ENCODE measurements at regions not wholly inside any gene's neighbourhood (a gene's known extent, or its start where the extent isn't known, plus 50 kb on each side); places are given as distances from the start of the nearest gene placed in this dataset.

DNA sequence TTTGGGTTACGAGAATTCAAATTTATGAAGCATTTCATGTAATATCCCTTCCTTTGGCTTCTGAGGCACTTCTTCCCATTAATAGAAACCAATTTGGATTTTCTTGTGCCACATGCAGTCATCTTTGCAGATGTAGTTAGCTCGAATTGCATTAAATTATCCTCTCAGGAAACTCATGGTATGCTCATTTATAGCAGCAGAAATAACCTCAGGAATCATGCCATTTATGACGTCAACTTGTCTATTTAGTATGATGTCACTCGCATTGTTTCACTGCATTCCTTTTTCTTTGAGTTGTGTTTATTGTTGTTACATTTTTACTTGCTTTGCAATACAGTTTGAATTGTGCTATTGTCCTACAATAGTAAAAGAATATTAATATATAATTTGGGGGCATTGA, 163.8 kb downstream of the RBM43 start:
- POLR2A ChIA-PET, result no interaction called here
- H3K9me3 Mint-ChIP-seq (ENCODE audit: unreplicated experiment), result no peaks in the 10 kb centered on the region

GRCh38 chr2:151097128-151097527, 164.5 kb downstream of the RBM43 start:
- Histone ChIP-seq H3K4me1 (no peaks in the 10 kb centered on the region), H3K4me3 (ENCODE audit: low read depth, low read length) (no peak overlapping the region), H3K27me3 (replicated peaks; ENCODE audit: control insufficient read depth, insufficient read depth, low read length) (no peaks in the 10 kb centered on the region), H3K9me3 (no peaks in the 10 kb centered on the region), H3K36me3 (ENCODE audit: control insufficient read depth, insufficient read depth, low read length) (no peaks in the 10 kb centered on the region)
- intact Hi-C loops (cut with micrococcal nuclease; ENCODE audit: unreplicated experiment), result no loop called here
- POLR2A ChIA-PET, result no interaction called here
- Mint-ChIP-seq H3K36me3 (ENCODE audit: insufficient read depth, unreplicated experiment) (no peaks in the 10 kb centered on the region), H3K27me3 (ENCODE audit: insufficient read depth, unreplicated experiment) (peaks cover 12% of the 10 kb centered on the region), H3K9me3 (ENCODE audit: unreplicated experiment) (no peaks in the 10 kb centered on the region), H3K4me3 (ENCODE audit: unreplicated experiment) (no peak overlapping the region), H3K27ac (ENCODE audit: unreplicated experiment) (no peak overlapping the region), H3K4me1 (ENCODE audit: low read depth, unreplicated experiment) (no peaks in the 10 kb centered on the region)
- TF ChIP-seq CTCF (IDR thresholded peaks at IDR 0.05; ENCODE audit: insufficient read depth in 1 of 2, low read depth in 1 of 2, low read length in 1 of 2, severe bottlenecking in 1 of 2, unreplicated experiment in 1 of 2), result no peak
- DNase-seq, result no peak
- CTCF ChIA-PET, result no interaction called here
- BruUV-seq (replicated peaks), result no TSS peak

More for the DNA sequence above, 163.8 kb downstream of the RBM43 start:
- Histone ChIP-seq H3K4me3 (ENCODE audit: low read depth, low read length) (no peak overlapping the region), H3K4me1 (no peaks in the 10 kb centered on the region), H3K27me3 (replicated peaks; ENCODE audit: control insufficient read depth, insufficient read depth, low read length) (no peaks in the 10 kb centered on the region), H3K9me3 (no peaks in the 10 kb centered on the region), H3K36me3 (ENCODE audit: control insufficient read depth, insufficient read depth, low read length) (no peaks in the 10 kb centered on the region)
- peaks cover 12% of the 10 kb centered on the region for H3K27me3 Mint-ChIP-seq (ENCODE audit: insufficient read depth, unreplicated experiment)
- CTCF ChIA-PET, result no interaction called here
- DNase-seq, result no peak
- TF ChIP-seq CTCF (IDR thresholded peaks at IDR 0.05; ENCODE audit: insufficient read depth in 1 of 2, low read depth in 1 of 2, low read length in 1 of 2, severe bottlenecking in 1 of 2, unreplicated experiment in 1 of 2), result no peak
- no peaks in the 10 kb centered on the region for H3K4me1 Mint-ChIP-seq (ENCODE audit: low read depth, unreplicated experiment)
- H3K4me3 Mint-ChIP-seq (ENCODE audit: unreplicated experiment), result no peak overlapping the region
- intact Hi-C loops (cut with micrococcal nuclease; ENCODE audit: unreplicated experiment), result no loop called here
- no peak overlapping the region for H3K27ac Mint-ChIP-seq (ENCODE audit: unreplicated experiment)
- no TSS peak for BruUV-seq (replicated peaks)
- no peaks in the 10 kb centered on the region for H3K36me3 Mint-ChIP-seq (ENCODE audit: insufficient read depth, unreplicated experiment)

GRCh38 chr2:151096235-151096634, 165.4 kb downstream of the RBM43 start:
- peaks cover 13% of the 10 kb centered on the region for H3K27me3 Mint-ChIP-seq (ENCODE audit: insufficient read depth, unreplicated experiment)
- TF ChIP-seq CTCF (IDR thresholded peaks at IDR 0.05; ENCODE audit: insufficient read depth in 1 of 2, low read depth in 1 of 2, low read length in 1 of 2, severe bottlenecking in 1 of 2, unreplicated experiment in 1 of 2), result no peak
- BruUV-seq (replicated peaks), result no TSS peak
- POLR2A ChIA-PET, result no interaction called here
- no peak for DNase-seq
- no peak overlapping the region for H3K27ac Mint-ChIP-seq (ENCODE audit: unreplicated experiment)
- Histone ChIP-seq H3K36me3 (ENCODE audit: control insufficient read depth, insufficient read depth, low read length) (no peaks in the 10 kb centered on the region), H3K27me3 (replicated peaks; ENCODE audit: control insufficient read depth, insufficient read depth, low read length) (no peaks in the 10 kb centered on the region), H3K9me3 (no peaks in the 10 kb centered on the region), H3K4me1 (no peaks in the 10 kb centered on the region), H3K4me3 (ENCODE audit: low read depth, low read length) (no peak overlapping the region)
- intact Hi-C loops (cut with micrococcal nuclease; ENCODE audit: unreplicated experiment), result no loop called here
- no peaks in the 10 kb centered on the region for H3K36me3 Mint-ChIP-seq (ENCODE audit: insufficient read depth, unreplicated experiment)
- H3K9me3 Mint-ChIP-seq (ENCODE audit: unreplicated experiment), result no peaks in the 10 kb centered on the region
- CTCF ChIA-PET, result no interaction called here
- no peaks in the 10 kb centered on the region for H3K4me1 Mint-ChIP-seq (ENCODE audit: low read depth, unreplicated experiment)
- H3K4me3 Mint-ChIP-seq (ENCODE audit: unreplicated experiment), result no peak overlapping the region
